GM12891 (cell line): ENCODE measurements at regions not wholly inside any gene's neighbourhood (a gene's known extent, or its start where the extent isn't known, plus 50 kb on each side); places are given as distances from the start of the nearest gene placed in this dataset.

Experiments used
- POLR2A ChIP-seq: IDR thresholded peaks from 2 replicates; pipeline ENCODE4 v1.6.1; 2011; ENCODE audit warnings: low read depth, low read length, control low read depth
- POLR2AphosphoS5 ChIP-seq: IDR thresholded peaks from 2 replicates; pipeline ENCODE4 v1.6.1; 2011; ENCODE audit warnings: low read depth, low read length, control low read depth
- POU2F2 ChIP-seq: IDR thresholded peaks from 2 replicates; pipeline ENCODE4 v1.6.1; 2011; ENCODE audit warnings: low read depth, mild to moderate bottlenecking, control low read depth, low read length, moderate library complexity
- SPI1 ChIP-seq: IDR thresholded peaks from 2 replicates; pipeline ENCODE4 v1.6.1; 2011; ENCODE audit warnings: low read depth, low read length, control low read depth
- TAF1 ChIP-seq: IDR thresholded peaks from 2 replicates; pipeline ENCODE4 v1.6.1; 2011; ENCODE audit warnings: low read depth, low read length, control low read depth

DNA sequence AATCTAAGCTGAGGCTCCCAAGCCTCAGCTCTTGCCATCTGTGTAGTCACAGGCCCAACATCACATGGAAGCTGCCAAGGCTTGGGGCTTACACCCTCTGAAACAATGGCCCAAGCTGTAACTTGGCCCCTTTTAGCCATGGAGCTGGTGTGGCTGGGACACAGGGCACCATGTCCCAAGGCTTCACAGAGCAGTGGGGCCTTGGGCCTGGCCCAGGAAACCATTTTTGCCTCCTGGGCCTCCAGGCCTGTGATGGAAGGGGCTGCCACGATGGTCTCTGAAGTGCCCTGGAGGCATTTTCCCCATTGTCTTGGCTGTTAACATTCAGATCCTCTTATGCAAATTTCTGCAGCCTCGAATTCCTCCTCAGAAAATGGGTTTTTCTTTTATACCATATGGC, 952.3 kb upstream of the GOT2 start:
- no peak for TF ChIP-seq POLR2A
- no peak for TF ChIP-seq POLR2AphosphoS5
- TF ChIP-seq SPI1 = no peak
- TF ChIP-seq TAF1 = no peak
- no peak for TF ChIP-seq POU2F2
